NCI-H2196 (cell line): ENCODE measurements at regions not wholly inside any gene's neighbourhood (a gene's known extent, or its start where the extent isn't known, plus 50 kb on each side); places are given as distances from the start of the nearest gene placed in this dataset.
"Not testable (repeated sequence)": the region's sequence is repeated elsewhere in the genome, so short reads cannot be mapped to it uniquely, and the experiment has no call there.

ENCODE experiments used
- DNase-seq: peaks from one replicate; lab custom pipeline; 2025; ENCODE audit not compliant: unreplicated experiment; lab: John Stamatoyannopoulos, UW

- DNase-seq, result no peak
Observed at GRCh38 chr12:46670636-46671035, 155.2 kb downstream of the SLC38A4 start.

GRCh38 chr12:46669720-46670119, 156.1 kb downstream of the SLC38A4 start:
- no peak for DNase-seq

GRCh38 chr12:46667551-46667950, 158.2 kb downstream of the SLC38A4 start:
- no peak for DNase-seq

- DNase-seq, result peak; percentile 20
Observed at GRCh38 chr12:46664761-46665287, 161.0 kb downstream of the SLC38A4 start.

- DNase-seq, result no peak
Observed at GRCh38 chr12:46663318-46663717, 162.5 kb downstream of the SLC38A4 start.

- peak; percentile 51 for DNase-seq
Observed at GRCh38 chr12:46661110-46661845, 164.5 kb downstream of the SLC38A4 start.

- DNase-seq, result no peak
Observed at GRCh38 chr12:46660719-46661109, 165.1 kb downstream of the SLC38A4 start.

GRCh38 chr12:46660276-46660675, 165.5 kb downstream of the SLC38A4 start:
- no peak for DNase-seq

- DNase-seq, result no peak
Observed at GRCh38 chr12:46659824-46660223, 166.0 kb downstream of the SLC38A4 start.

GRCh38 chr12:46659032-46659650, 166.7 kb downstream of the SLC38A4 start:
- no peak for DNase-seq

GRCh38 chr12:46657453-46658411, 168.1 kb downstream of the SLC38A4 start:
- DNase-seq, result no peak

GRCh38 chr12:46655984-46656383, 169.8 kb downstream of the SLC38A4 start:
- not testable (repeated sequence) for DNase-seq

GRCh38 chr12:46653311-46653710, 172.5 kb downstream of the SLC38A4 start:
- no peak for DNase-seq

GRCh38 chr12:46652692-46653091, 173.1 kb downstream of the SLC38A4 start:
- no peak for DNase-seq

- no peak for DNase-seq
Observed at GRCh38 chr12:46650688-46651087, 175.1 kb downstream of the SLC38A4 start.

GRCh38 chr12:46649433-46649832, 176.4 kb downstream of the SLC38A4 start:
- no peak for DNase-seq

GRCh38 chr12:46647034-46647433, 178.8 kb downstream of the SLC38A4 start:
- no peak for DNase-seq

GRCh38 chr12:46641649-46642048, 184.1 kb downstream of the SLC38A4 start:
- DNase-seq, result not testable (repeated sequence)

GRCh38 chr12:46635818-46636217, 190.0 kb downstream of the SLC38A4 start:
- DNase-seq, result no peak

GRCh38 chr12:46629331-46630229, 196.2 kb downstream of the SLC38A4 start:
- no peak for DNase-seq
